Kidney (tissue), 13 donors: ENCODE measurements at regions not wholly inside any gene's neighbourhood (a gene's known extent, or its start where the extent isn't known, plus 50 kb on each side); places are given as distances from the start of the nearest gene placed in this dataset.

Experiments used
- DNase-seq, 5 donors: peaks; one replicate each; pipeline ENCODE4 v3.0.0-alpha.2; 2013 to 2020
- FAIRE-seq: peaks from 2 replicates; lab custom pipeline; 2012; peaks lifted over from hg19 to GRCh38; lab: Jason Lieb, UNC
- H3K27ac ChIP-seq, 2 donors: one replicate each; pipeline ENCODE4 v1.7.0; 2013; ENCODE audit warnings: low read depth in 2 of 2, low read length in 2 of 2, inconsistent platforms in 1 of 2
- H3K27me3 ChIP-seq: one replicate; pipeline ENCODE4 v1.7.1; 2013; ENCODE audit warnings: low read length, inconsistent platforms; ENCODE audit not compliant: control insufficient read depth, insufficient read depth
- H3K36me3 ChIP-seq, 3 donors: one replicate each; pipeline versions ENCODE4 v1.7.0 to v1.7.1; 2013; ENCODE audit warnings: low read length in 3 of 3, control low read depth in 1 of 3, inconsistent platforms in 1 of 3; ENCODE audit not compliant: insufficient read depth in 3 of 3, control insufficient read depth in 2 of 3
- H3K4me1 ChIP-seq, 3 donors: one replicate each; pipeline versions ENCODE4 v1.7.0 to v1.7.1; 2013; ENCODE audit warnings: low read length in 3 of 3, inconsistent platforms in 1 of 3, low read depth in 1 of 3; ENCODE audit not compliant: control insufficient read depth in 2 of 3, insufficient read depth in 2 of 3
- H3K4me3 ChIP-seq, 3 donors: one replicate each; pipeline versions ENCODE4 v1.7.0 to v1.8.1; 2013; ENCODE audit warnings: low read length in 3 of 3, control low read depth in 1 of 3, inconsistent platforms in 1 of 3
- H3K9ac ChIP-seq, 3 donors: one replicate each; pipeline versions ENCODE4 v1.7.0 to v1.7.1; 2013; ENCODE audit warnings: low read length in 3 of 3, control low read depth in 1 of 3, inconsistent platforms in 1 of 3
- H3K9me3 ChIP-seq, 3 donors: one replicate each; pipeline versions ENCODE4 v1.7.0 to v1.7.1; 2013; ENCODE audit warnings: low read length in 3 of 3, control low read depth in 1 of 3, inconsistent platforms in 1 of 3; ENCODE audit not compliant: control insufficient read depth in 2 of 3, insufficient read depth in 1 of 3
- intact Hi-C: fragments of 100-400 bp; cut with DNase I; formaldehyde crosslinking; loops from one replicate; pipeline ENCODE4 v1.11.1; 2022
- TF ChIP-seq, protein P1 (sequence below): IDR thresholded peaks from 3 replicates; pipeline ENCODE4 v1.5.1; 2012; ENCODE audit warnings: mild to moderate bottlenecking, moderate library complexity, borderline replicate concordance; ENCODE audit not compliant: insufficient read depth; ENCODE audit errors: extremely low read depth
- donor health status: control.
- donor health status: control.
- donor health status: control.
- donor health status: control.
- donor health status: control.
- donor health status: DM: yes; HTN: yes; CAD: no.
- donor health status: Normal renal cell carcinoma (clear cell type).

DNA sequence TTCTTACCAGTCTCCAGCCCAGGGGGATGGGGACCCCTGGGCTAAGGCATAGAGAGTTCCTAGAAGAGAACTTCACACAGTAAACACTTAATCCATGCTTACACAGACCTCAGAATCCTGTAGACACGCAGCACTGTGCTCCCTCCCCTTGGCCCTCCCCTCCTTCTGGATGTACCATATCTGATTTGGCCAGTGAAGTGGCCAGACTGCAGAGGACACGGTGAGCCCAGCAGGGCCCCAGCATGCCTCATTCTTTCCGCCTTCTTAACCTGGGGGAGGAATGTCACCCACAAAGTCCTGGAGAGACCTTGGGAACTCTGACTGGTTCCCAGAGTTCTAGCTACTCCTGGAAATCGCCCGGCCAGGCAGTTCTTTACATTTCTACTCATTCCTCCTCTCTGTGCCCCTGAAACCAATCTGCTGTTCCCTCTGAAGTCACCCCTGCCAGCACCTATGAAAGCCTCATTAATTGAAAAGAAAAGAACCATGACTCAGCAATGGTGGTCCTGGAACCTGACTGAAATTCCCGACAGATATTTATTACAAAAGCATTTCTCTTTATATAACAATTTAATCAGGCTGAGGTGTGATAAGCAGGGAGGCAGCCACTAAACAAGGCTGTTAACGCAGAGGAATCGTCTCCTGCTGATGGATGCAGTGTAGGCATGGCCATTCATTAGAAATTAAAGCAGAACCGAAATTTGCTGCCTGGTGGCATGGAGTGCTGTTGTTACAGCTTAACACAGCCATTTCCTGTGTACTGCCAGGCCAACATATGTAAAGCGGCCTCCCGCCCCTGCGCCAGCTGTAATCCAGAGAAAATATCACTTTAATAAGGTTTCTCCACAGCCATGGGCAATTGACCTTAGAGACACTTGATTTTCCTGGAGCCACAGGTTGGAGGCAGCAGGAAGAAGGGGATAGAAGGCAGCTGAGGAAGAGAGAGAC is 74.6 kb upstream of the KCND3 start:
- FAIRE-seq = no peak
- DNase-seq = no peak
- H3K9ac ChIP-seq = no peak overlapping the region
- H3K36me3 ChIP-seq = no peaks in the 10 kb centered on the region
- intact Hi-C loops = no loop called here
- no peaks in the 10 kb centered on the region for H3K27me3 ChIP-seq
- TF ChIP-seq, protein P1, sequence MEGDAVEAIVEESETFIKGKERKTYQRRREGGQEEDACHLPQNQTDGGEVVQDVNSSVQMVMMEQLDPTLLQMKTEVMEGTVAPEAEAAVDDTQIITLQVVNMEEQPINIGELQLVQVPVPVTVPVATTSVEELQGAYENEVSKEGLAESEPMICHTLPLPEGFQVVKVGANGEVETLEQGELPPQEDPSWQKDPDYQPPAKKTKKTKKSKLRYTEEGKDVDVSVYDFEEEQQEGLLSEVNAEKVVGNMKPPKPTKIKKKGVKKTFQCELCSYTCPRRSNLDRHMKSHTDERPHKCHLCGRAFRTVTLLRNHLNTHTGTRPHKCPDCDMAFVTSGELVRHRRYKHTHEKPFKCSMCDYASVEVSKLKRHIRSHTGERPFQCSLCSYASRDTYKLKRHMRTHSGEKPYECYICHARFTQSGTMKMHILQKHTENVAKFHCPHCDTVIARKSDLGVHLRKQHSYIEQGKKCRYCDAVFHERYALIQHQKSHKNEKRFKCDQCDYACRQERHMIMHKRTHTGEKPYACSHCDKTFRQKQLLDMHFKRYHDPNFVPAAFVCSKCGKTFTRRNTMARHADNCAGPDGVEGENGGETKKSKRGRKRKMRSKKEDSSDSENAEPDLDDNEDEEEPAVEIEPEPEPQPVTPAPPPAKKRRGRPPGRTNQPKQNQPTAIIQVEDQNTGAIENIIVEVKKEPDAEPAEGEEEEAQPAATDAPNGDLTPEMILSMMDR = no peak
- H3K4me1 ChIP-seq = no peaks in the 10 kb centered on the region
- H3K9me3 ChIP-seq = no peaks in the 10 kb centered on the region
- H3K4me3 ChIP-seq = no peak overlapping the region
- no peak overlapping the region for H3K27ac ChIP-seq

DNA sequence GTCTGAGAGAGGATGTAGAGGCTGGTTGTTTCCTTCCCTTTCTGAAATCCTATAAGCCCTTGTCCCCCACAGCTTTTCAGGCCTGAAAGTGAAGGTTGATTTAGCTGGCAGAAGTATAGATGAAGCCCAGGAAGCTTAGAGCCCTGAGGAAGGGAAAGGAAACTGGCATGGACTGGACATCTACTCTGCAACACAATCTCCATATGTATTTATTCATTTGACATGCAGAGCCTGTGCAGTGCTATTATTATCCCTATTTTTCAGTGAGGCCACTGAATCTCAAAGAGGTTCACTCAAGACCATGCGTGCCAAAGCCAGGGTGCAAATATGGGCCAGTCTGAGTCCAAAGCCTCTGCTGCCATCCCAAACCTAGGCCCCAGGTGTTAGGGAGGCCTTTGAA is 78.5 kb upstream of the KCND3 start:
- TF ChIP-seq, protein P1 = no peak
- no peak overlapping the region for H3K4me3 ChIP-seq
- H3K36me3 ChIP-seq = no peaks in the 10 kb centered on the region
- DNase-seq (no peak), FAIRE-seq (no peak)
- no peak overlapping the region for H3K27ac ChIP-seq
- no peak overlapping the region for H3K9ac ChIP-seq
- intact Hi-C loops = no loop called here
- no peaks in the 10 kb centered on the region for H3K9me3 ChIP-seq
- no peaks in the 10 kb centered on the region for H3K27me3 ChIP-seq
- H3K4me1 ChIP-seq = no peaks in the 10 kb centered on the region

DNA sequence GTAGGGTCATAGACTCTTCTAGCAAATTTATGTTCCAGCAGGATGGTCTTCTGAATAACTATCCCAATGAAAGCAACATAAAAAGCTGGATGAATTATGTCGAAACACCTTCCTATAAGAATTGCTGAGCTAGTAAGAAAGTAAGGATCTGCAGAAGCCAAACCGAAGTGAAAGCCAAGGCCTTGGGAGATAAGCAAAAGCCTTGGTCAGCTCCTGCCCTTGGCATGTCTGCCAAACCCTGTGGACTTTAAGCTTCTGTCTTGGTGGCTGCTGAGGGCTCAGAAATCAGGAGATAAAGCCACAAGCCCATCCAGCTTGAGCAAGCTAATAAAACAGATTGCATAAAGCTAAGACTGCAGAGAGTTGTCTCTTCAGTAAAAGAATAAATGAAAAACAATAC is 81.2 kb upstream of the KCND3 start:
- no peaks in the 10 kb centered on the region for H3K27me3 ChIP-seq
- DNase-seq (no peak), FAIRE-seq (no peak)
- no peak overlapping the region for H3K4me3 ChIP-seq
- intact Hi-C loops = no loop called here
- no peaks in the 10 kb centered on the region for H3K36me3 ChIP-seq
- TF ChIP-seq, protein P1 = no peak
- no peak overlapping the region for H3K27ac ChIP-seq
- no peak overlapping the region for H3K9ac ChIP-seq
- H3K9me3 ChIP-seq = peaks cover 0 to 4% (median 0%) of the 10 kb centered on the region in 3 donors
- no peaks in the 10 kb centered on the region for H3K4me1 ChIP-seq
